ENCODE measurements at regions not wholly inside any gene's neighbourhood (a gene's known extent, or its start where the extent isn't known, plus 50 kb on each side); places are given as distances from the start of the nearest gene placed in this dataset.

- TF ChIP-seq EZH2 (IDR thresholded peaks at IDR 0.05; ENCODE audit: borderline replicate concordance, insufficient read depth, low read length, poor library complexity, severe bottlenecking) (no peak), RAD21 (conservative IDR thresholded peaks at IDR 0.05) (no peak), POLR2AphosphoS5 (IDR thresholded peaks at IDR 0.05) (no peak), CTCF (IDR thresholded peaks at IDR 0.05; ENCODE audit: poor library complexity, severe bottlenecking) (no peak), REST (IDR thresholded peaks at IDR 0.05; ENCODE audit: borderline replicate concordance) (no peak), SMC3 (conservative IDR thresholded peaks at IDR 0.05; ENCODE audit: poor library complexity) (no peak), EP300 (conservative IDR thresholded peaks at IDR 0.05; ENCODE audit: poor library complexity, severe bottlenecking) (no peak), MXI1 (conservative IDR thresholded peaks at IDR 0.05; ENCODE audit: poor library complexity, severe bottlenecking) (no peak), TAF1 (IDR thresholded peaks at IDR 0.05; ENCODE audit: low read depth) (no peak)
Observed at GRCh38 chr7:25694699-25695098, 457.3 kb upstream of the NFE2L3 start.

Measured in neural cell (in vitro differentiated cells).